GM20000 (cell line): ENCODE measurements at regions not wholly inside any gene's neighbourhood (a gene's known extent, or its start where the extent isn't known, plus 50 kb on each side); places are given as distances from the start of the nearest gene placed in this dataset.

Experiments used
- DNase-seq: peaks from one replicate; pipeline ENCODE4 v3.0.0; 2012; ENCODE audit warnings: low spot score
- TF ChIP-seq, protein P1 (sequence below): IDR thresholded peaks from 2 replicates; pipeline ENCODE4 v1.5.1; 2012; ENCODE audit warnings: mild to moderate bottlenecking, control low read depth; ENCODE audit errors: extremely low read depth, missing control alignments

DNA sequence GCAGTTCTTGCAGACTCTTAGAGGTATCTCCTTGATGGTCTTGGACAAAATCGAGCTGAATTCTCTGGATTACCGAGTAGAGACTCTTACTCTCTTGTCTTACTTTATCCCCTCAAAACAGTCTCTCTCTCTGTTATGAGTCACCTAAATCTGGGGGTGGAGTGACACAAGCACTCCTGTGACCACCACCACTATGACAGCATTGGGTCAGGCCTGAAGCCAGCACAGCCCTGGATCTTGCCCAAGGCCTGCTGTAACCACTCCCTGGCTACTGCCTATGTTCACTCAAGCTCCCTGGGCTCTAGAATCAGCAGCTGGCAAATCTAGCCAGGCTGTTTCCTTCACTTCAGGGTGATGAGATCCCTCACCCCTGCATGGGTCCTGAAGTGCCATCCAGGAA lies 662.5 kb downstream of the LUZP2 start:
- DNase-seq, result no peak
- TF ChIP-seq, protein P1, sequence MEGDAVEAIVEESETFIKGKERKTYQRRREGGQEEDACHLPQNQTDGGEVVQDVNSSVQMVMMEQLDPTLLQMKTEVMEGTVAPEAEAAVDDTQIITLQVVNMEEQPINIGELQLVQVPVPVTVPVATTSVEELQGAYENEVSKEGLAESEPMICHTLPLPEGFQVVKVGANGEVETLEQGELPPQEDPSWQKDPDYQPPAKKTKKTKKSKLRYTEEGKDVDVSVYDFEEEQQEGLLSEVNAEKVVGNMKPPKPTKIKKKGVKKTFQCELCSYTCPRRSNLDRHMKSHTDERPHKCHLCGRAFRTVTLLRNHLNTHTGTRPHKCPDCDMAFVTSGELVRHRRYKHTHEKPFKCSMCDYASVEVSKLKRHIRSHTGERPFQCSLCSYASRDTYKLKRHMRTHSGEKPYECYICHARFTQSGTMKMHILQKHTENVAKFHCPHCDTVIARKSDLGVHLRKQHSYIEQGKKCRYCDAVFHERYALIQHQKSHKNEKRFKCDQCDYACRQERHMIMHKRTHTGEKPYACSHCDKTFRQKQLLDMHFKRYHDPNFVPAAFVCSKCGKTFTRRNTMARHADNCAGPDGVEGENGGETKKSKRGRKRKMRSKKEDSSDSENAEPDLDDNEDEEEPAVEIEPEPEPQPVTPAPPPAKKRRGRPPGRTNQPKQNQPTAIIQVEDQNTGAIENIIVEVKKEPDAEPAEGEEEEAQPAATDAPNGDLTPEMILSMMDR, result no peak

DNA sequence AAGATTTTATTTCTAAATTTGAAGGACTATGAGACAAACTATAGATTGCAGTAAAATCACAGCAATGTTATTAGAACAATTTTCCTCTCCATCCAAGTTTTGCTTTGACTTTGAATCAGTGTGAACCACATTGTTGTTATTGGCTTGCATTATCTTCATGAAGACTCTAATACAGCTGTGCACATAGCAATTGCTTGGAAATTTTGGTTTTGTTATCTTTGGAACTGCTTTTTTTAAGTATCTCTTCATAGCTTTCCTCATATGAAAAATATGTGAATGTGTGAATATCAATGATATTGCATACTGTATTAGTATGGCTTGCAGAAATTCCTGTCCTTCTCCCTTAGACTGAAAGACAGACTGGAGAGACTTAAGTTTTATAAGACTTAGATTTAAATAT lies 666.6 kb downstream of the LUZP2 start:
- TF ChIP-seq, protein P1, result no peak
- no peak for DNase-seq

DNA sequence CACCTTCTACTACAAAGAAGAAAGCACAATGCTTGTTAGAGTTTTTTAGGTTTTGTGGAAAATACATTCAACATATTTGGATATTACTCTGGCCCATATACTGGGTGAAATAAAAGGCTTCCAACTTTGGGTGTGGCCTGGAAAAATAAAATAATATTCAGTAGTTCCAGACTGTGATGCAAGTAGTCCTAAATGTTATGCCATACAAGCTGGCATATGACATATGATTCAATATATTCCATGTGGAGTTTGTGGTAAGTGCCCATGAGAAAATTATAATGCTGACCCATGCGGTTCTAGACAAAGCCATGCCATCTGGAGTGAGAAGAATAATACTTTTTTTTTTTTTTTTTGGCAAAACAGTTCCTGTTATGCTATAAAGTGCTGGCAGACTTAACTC lies 683.3 kb downstream of the LUZP2 start:
- TF ChIP-seq, protein P1, result no peak
- DNase-seq, result no peak

DNA sequence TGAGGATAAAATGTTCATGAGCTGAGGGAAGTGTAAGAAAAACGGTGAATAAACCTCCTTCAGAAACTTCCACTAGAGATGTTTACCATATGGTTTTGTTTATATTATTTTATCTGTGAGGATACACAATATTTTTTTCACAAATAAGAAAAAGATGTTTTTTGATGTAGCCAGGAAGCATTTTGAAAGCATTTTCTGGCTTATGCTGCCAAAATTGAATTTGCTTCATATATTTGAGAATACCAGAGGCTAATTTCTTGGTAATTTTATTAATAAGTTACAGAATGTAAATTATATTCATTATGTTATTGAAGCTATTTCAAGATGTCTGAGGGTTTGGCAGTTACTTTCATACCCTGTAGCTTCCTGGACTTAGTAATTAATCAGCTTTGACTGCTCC lies 686.6 kb downstream of the LUZP2 start:
- TF ChIP-seq, protein P1, result no peak
- DNase-seq, result no peak

DNA sequence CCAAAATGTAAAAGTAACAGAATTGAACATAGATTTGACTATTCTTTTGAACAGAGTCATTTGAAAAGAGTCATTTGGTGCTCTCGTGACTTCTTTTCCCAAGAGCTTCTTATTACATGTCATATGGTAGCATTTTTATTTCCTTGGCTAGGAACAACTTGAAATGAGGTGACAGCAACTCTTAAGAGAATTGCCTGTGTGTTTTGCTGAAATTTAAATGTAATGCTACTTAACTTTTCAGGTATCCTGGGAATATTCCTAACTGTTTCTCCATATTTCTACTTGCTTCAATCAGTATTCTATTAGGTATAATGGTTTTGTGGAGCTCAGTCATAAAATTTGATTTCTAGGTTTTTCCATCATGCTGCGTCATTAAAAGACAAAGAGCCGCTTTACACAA lies 700.7 kb downstream of the LUZP2 start:
- TF ChIP-seq, protein P1, result no peak
- no peak for DNase-seq

DNA sequence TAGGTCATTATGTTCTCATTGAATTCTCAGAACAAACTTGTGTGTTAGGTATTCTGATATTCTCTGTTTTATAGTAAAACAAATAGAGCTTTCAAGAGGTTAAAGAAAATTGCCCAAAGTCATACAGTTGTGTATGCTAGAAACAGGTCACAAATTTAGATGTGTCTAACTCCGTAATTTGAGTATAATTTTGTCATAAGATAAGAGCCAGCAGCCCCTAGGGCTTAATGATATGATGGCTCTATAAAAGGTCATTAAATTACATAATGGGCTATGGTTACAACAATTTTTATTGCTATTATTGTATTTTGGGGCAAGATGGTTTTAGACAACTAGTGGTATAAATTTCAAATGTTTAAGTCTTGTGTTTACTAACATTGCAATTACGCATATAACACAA lies 701.9 kb downstream of the LUZP2 start:
- no peak for DNase-seq
- TF ChIP-seq, protein P1, result no peak

DNA sequence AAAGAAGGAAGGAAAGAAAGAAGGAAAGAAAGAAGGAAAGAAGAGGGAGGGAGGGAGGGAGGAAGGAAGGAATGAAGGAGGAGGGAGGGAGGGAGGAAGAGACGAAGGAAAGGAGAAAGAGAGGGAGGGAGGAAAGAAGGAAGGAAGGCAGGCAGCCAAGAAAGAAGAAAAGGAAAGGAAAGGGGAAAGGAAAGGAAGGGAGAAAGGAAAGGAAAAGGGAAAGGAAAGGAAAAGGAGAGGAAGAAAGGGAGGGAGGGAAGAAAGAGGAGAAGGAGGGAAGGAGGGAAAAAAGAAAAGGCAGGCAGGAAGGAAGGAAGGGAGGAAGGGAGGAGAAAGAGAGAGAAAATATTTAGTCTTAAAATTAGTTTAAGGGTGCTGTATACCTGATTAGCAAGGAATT lies 704.1 kb downstream of the LUZP2 start:
- TF ChIP-seq, protein P1, result no peak
- DNase-seq, result no peak
